ENCODE measurements at regions not wholly inside any gene's neighbourhood (a gene's known extent, or its start where the extent isn't known, plus 50 kb on each side); places are given as distances from the start of the nearest gene placed in this dataset.

DNA sequence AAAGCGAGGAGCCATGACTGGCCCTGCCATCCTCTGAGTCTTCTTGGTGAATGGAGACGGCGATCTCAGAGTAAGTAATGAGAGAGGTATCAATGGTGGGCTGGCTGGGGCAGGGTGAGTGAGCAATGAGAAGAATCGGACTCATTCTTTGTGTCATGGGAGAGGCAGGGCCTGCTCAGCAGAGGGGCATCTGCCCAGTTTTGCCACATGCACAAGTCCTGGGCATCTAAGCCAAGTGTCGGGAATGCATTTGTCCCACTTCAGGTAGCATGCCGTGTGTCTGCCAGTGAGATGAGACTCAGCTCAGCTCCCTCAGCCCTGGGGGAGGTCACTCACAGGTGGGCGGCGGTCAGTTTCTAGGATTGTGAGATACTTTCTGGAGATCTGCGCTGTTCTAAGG is 791.0 kb upstream of the RAB6C start:
- TF ChIP-seq, protein P1, sequence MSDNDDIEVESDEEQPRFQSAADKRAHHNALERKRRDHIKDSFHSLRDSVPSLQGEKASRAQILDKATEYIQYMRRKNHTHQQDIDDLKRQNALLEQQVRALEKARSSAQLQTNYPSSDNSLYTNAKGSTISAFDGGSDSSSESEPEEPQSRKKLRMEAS (IDR thresholded peaks at IDR 0.05; ENCODE audit: insufficient read depth, insufficient read length) = no peak
- TF ChIP-seq POLR2A (IDR thresholded peaks at IDR 0.05; ENCODE audit: low read depth, low read length) (no peak), CTCF (IDR thresholded peaks at IDR 0.05; ENCODE audit: extremely low read depth in 1 of 2, insufficient read depth in 1 of 2, low read depth in 1 of 2, low read length in 2 of 2) (no peak), EZH2 (IDR thresholded peaks at IDR 0.05; ENCODE audit: borderline replicate concordance, low read depth, low read length, severe bottlenecking) (no peak), POLR2AphosphoS5 (IDR thresholded peaks at IDR 0.05; ENCODE audit: insufficient read depth, low read depth, low read length) (no peak), MYC (IDR thresholded peaks at IDR 0.05; ENCODE audit: low read depth, low read length) (no peak)
